ENCODE measurements at regions not wholly inside any gene's neighbourhood (a gene's known extent, or its start where the extent isn't known, plus 50 kb on each side); places are given as distances from the start of the nearest gene placed in this dataset.
"Not testable (repeated sequence)": the region's sequence is repeated elsewhere in the genome, so short reads cannot be mapped to it uniquely, and the experiment has no call there.

GRCh38 chr2:34210382-34210781, 611.3 kb upstream of the FAM98A start:
- H3K4me1 ChIP-seq (ENCODE audit: control insufficient read depth, insufficient read depth, low read length); H3K4me2 ChIP-seq (ENCODE audit: control insufficient read depth, insufficient read depth); BruUV-seq (replicated peaks); H3K79me2 ChIP-seq (ENCODE audit: control insufficient read depth, insufficient read depth, low read length); in situ Hi-C loops (cut with MboI); DNase-seq (ENCODE audit: low read depth, low spot score); intact Hi-C loops (cut with micrococcal nuclease; ENCODE audit: unreplicated experiment); H3K27ac ChIP-seq (ENCODE audit: control insufficient read depth, insufficient read depth); H3K27me3 ChIP-seq (replicated peaks in 1 of 2; ENCODE audit: control insufficient read depth in 2 of 2, insufficient read depth in 2 of 2, low read length in 1 of 2); H4K20me1 ChIP-seq (ENCODE audit: control insufficient read depth, insufficient read depth); ATAC-seq; H3K4me3 ChIP-seq; FAIRE-seq; CTCF ChIA-PET; SMC1A ChIA-PET (ENCODE audit: uncharacterized antibody, unreplicated experiment); H3K9me3 ChIP-seq (replicated peaks; ENCODE audit: control insufficient read depth, insufficient read depth, low read length); H3K36me3 ChIP-seq (ENCODE audit: control insufficient read depth in 2 of 2, insufficient read depth in 2 of 2, low read length in 1 of 2); RAD21 ChIA-PET (ENCODE audit: unreplicated experiment); H3K9ac ChIP-seq (ENCODE audit: control insufficient read depth, insufficient read depth, low read length); H2AFZ ChIP-seq (ENCODE audit: control insufficient read depth, low read depth, low read length); POLR2A ChIA-PET: not testable (repeated sequence)
- TF ChIP-seq CBX5 (IDR thresholded peaks at IDR 0.05; ENCODE audit: low read depth): peak; percentile 54; the same call in 1 of the 2 replicates
- WGBS (ENCODE audit: insufficient coverage, insufficient replicate concordance, low lambda C conversion rate, missing lambda C conversion rate): 57% methylated on average over 8 of the region's 8 CpGs

- ChIA-PET POLR2A (no interaction called here), CTCF (no interaction called here), RAD21 (ENCODE audit: unreplicated experiment) (no interaction called here), SMC1A (ENCODE audit: uncharacterized antibody, unreplicated experiment) (no interaction called here)
- H3K4me3 ChIP-seq: no peak overlapping the region
- H3K27me3 ChIP-seq (replicated peaks in 1 of 2; ENCODE audit: control insufficient read depth in 2 of 2, insufficient read depth in 2 of 2, low read length in 1 of 2): no peaks in the 10 kb centered on the region
- BruUV-seq (replicated peaks): no TSS peak
- no peak for DNase-seq (ENCODE audit: low read depth, low spot score)
- H4K20me1 ChIP-seq (ENCODE audit: control insufficient read depth, insufficient read depth): no peaks in the 10 kb centered on the region
- no peak overlapping the region for H2AFZ ChIP-seq (ENCODE audit: control insufficient read depth, low read depth, low read length)
- TF ChIP-seq NR2C1 (IDR thresholded peaks at IDR 0.05): no peak
- TF ChIP-seq ZBED1 (IDR thresholded peaks at IDR 0.05; ENCODE audit: borderline replicate concordance): no peak
- no peak for TF ChIP-seq SMARCA5 (IDR thresholded peaks at IDR 0.05)
- no peak for TF ChIP-seq PAX8 (IDR thresholded peaks at IDR 0.05)
- TF ChIP-seq, protein P1, sequence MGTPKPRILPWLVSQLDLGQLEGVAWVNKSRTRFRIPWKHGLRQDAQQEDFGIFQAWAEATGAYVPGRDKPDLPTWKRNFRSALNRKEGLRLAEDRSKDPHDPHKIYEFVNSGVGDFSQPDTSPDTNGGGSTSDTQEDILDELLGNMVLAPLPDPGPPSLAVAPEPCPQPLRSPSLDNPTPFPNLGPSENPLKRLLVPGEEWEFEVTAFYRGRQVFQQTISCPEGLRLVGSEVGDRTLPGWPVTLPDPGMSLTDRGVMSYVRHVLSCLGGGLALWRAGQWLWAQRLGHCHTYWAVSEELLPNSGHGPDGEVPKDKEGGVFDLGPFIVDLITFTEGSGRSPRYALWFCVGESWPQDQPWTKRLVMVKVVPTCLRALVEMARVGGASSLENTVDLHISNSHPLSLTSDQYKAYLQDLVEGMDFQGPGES (IDR thresholded peaks at IDR 0.05): no peak
- TF ChIP-seq ZNF217 (IDR thresholded peaks at IDR 0.05): no peak
- no peak for TF ChIP-seq CREB1 (IDR thresholded peaks at IDR 0.05; ENCODE audit: low read depth)
- no peak for TF ChIP-seq EP300 (IDR thresholded peaks at IDR 0.05; ENCODE audit: borderline replicate concordance in 1 of 2, control insufficient read depth in 1 of 2, low read depth in 2 of 2, low read length in 2 of 2)
- no peak for TF ChIP-seq TAF1 (IDR thresholded peaks at IDR 0.05; ENCODE audit: borderline replicate concordance, low read depth, low read length)
- TF ChIP-seq RUNX3 (IDR thresholded peaks at IDR 0.05; ENCODE audit: low read length): no peak
- TF ChIP-seq SUZ12 (IDR thresholded peaks at IDR 0.05; ENCODE audit: unreplicated experiment): no peak
- TF ChIP-seq, protein P2, sequence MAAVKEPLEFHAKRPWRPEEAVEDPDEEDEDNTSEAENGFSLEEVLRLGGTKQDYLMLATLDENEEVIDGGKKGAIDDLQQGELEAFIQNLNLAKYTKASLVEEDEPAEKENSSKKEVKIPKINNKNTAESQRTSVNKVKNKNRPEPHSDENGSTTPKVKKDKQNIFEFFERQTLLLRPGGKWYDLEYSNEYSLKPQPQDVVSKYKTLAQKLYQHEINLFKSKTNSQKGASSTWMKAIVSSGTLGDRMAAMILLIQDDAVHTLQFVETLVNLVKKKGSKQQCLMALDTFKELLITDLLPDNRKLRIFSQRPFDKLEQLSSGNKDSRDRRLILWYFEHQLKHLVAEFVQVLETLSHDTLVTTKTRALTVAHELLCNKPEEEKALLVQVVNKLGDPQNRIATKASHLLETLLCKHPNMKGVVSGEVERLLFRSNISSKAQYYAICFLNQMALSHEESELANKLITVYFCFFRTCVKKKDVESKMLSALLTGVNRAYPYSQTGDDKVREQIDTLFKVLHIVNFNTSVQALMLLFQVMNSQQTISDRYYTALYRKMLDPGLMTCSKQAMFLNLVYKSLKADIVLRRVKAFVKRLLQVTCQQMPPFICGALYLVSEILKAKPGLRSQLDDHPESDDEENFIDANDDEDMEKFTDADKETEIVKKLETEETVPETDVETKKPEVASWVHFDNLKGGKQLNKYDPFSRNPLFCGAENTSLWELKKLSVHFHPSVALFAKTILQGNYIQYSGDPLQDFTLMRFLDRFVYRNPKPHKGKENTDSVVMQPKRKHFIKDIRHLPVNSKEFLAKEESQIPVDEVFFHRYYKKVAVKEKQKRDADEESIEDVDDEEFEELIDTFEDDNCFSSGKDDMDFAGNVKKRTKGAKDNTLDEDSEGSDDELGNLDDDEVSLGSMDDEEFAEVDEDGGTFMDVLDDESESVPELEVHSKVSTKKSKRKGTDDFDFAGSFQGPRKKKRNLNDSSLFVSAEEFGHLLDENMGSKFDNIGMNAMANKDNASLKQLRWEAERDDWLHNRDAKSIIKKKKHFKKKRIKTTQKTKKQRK (IDR thresholded peaks at IDR 0.05; ENCODE audit: low read depth, low read length): no peak
- TF ChIP-seq BMI1 (IDR thresholded peaks at IDR 0.05; ENCODE audit: borderline replicate concordance): no peak
- no peak for ATAC-seq
- no peak overlapping the region for H3K9ac ChIP-seq (ENCODE audit: control insufficient read depth, insufficient read depth, low read length)
- WGBS (ENCODE audit: insufficient coverage, insufficient replicate concordance, low lambda C conversion rate, missing lambda C conversion rate): 79% methylated on average over 1 of the region's 1 CpG
- no peaks in the 10 kb centered on the region for H3K4me1 ChIP-seq (ENCODE audit: control insufficient read depth, insufficient read depth, low read length)
- H3K4me2 ChIP-seq (ENCODE audit: control insufficient read depth, insufficient read depth): no peak overlapping the region
- in situ Hi-C loops (cut with MboI): no loop called here
- H3K79me2 ChIP-seq (ENCODE audit: control insufficient read depth, insufficient read depth, low read length): no peaks in the 10 kb centered on the region
- intact Hi-C loops (cut with micrococcal nuclease; ENCODE audit: unreplicated experiment): no loop called here
- FAIRE-seq: no peak
- no peaks in the 10 kb centered on the region for H3K36me3 ChIP-seq (ENCODE audit: control insufficient read depth in 2 of 2, insufficient read depth in 2 of 2, low read length in 1 of 2)
- H3K27ac ChIP-seq (ENCODE audit: control insufficient read depth, insufficient read depth): no peak overlapping the region
- H3K9me3 ChIP-seq (replicated peaks; ENCODE audit: control insufficient read depth, insufficient read depth, low read length): no peaks in the 10 kb centered on the region
These were observed 605.5 kb upstream of the FAM98A start for GRCh38 chr2:34204560-34204959.

Data from GM12878 (cell line).